ENCODE measurements at regions not wholly inside any gene's neighbourhood (a gene's known extent, or its start where the extent isn't known, plus 50 kb on each side); places are given as distances from the start of the nearest gene placed in this dataset.
"Not testable (repeated sequence)": the region's sequence is repeated elsewhere in the genome, so short reads cannot be mapped to it uniquely, and the experiment has no call there.

DNA sequence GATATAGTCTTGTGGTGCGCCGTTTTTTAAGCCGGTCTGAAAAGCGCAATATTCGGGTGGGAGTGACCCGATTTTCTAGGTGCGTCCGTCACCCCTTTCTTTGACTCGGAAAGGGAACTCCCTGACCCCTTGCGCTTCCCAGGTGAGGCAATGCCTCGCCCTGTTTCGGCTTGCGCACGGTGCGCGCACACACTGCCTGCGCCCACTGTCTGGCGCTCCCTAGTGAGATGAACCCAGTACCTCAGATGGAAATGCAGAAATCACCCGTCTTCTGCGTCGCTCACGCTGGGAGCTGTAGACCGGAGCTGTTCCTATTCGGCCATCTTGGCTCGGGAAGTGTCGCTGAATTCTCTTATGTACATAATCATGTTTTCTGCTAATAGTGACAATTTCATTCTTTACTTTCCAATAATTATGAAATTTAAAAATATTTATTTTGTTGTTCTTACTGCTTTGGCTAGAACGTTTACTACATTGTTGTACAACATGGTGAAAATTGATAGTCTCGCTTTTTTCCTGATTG is 61.2 kb upstream of the MINDY3 start:
- DNase-seq (ENCODE audit: low spot score) = not testable (repeated sequence)

GRCh38 chr10:15931376-15931775 is 71.1 kb upstream of the MINDY3 start:
- DNase-seq (ENCODE audit: low spot score) = no peak

- not testable (repeated sequence) for DNase-seq (ENCODE audit: low spot score)
Measured at GRCh38 chr10:15939543-15939942, 79.2 kb upstream of the MINDY3 start.

DNA sequence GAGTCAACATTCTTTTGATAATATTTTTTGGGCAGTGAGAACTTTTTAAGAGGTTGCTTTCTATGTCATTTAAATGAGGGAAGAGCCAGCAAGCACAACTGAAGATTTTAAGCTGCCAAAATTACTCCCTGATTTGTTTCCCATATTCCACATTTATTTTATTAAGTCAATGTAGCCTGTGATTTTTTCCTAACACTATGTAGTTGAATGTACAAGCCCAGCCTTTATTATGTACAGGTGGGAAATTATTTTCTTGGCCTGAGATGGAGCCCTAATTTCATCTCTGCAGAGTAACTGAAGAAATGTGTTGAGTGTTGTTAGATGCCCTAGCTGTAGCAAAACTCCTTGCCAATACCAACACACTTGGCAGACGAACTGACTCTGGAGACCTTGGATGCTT is 83.1 kb upstream of the MINDY3 start:
- DNase-seq (ENCODE audit: low spot score) = no peak

DNA sequence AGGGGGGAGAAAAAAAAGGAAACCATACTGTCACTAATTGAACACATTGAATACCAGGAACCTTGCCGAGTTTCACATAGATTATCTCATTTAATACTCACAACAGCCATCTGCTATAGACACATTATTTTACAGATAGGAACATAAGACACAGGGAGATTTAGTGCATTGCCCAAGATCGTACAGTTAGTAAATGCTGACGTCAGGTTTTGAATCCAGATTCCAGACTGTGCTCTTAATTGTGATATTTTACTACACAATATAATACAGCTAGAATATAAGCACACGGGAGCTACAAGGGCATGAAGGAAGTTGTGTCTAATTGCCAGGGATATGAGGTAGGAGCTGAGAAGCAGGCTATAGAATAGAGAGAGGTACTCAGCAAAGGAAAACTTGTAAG is 93.9 kb upstream of the MINDY3 start:
- no peak for DNase-seq (ENCODE audit: low spot score)

DNA sequence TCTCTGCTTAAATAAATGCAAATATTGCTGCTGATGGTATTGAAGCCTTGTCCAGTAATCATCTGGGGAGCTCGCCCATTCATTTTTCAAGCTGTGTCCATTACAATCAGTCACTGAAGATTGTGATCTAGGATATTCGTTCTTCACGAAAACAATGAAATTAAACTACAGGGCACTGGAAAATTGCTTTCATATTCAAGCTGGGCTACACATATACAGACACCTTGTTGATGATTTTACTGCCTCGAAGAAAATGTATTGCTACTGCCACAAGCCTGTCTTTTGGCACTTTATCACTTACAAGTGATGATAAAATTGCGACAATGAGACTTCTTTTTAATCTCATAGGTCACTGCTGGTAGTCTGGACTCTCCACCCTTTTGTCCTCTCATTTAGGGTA is 100.0 kb upstream of the MINDY3 start:
- no peak for DNase-seq (ENCODE audit: low spot score)

DNA sequence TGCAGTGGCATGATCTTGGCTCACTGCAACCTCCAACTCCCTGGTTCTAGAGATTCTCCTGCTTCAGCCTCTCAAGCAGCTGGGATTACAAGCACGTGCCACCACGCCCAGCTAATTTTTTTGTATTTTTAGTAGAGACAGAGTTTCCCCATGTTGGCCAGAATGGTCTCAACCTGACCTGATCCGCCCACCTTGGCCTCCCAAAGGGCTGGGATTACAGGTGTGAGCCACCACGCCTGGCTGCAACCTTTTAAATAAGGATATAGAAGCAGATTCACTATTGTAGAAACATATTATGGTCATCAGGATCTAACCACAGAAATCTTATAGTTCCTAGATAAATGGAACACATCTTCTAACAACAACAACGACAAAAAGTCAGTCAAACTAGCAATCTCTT is 112.4 kb upstream of the MINDY3 start:
- DNase-seq (ENCODE audit: low spot score) = not testable (repeated sequence)

DNA sequence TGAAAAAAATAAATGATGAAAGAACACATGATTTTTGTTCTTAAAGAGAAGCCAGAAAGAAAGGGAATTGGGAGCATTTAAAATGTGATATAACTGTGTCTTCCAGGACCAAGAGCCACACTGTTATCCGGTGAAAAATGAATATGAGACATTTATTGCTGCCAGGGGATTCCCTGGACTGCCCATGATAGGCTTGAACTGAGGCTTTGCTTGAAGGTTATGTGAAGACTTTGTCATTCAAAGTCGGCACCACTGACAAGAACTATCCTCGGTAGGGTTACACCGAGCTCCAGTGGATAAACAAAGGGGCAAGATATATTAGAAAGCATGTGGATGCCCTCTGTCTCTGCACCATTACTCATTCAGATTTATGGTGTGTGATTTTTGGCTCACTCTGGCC is 125.4 kb upstream of the MINDY3 start:
- no peak for DNase-seq (ENCODE audit: low spot score)

DNA sequence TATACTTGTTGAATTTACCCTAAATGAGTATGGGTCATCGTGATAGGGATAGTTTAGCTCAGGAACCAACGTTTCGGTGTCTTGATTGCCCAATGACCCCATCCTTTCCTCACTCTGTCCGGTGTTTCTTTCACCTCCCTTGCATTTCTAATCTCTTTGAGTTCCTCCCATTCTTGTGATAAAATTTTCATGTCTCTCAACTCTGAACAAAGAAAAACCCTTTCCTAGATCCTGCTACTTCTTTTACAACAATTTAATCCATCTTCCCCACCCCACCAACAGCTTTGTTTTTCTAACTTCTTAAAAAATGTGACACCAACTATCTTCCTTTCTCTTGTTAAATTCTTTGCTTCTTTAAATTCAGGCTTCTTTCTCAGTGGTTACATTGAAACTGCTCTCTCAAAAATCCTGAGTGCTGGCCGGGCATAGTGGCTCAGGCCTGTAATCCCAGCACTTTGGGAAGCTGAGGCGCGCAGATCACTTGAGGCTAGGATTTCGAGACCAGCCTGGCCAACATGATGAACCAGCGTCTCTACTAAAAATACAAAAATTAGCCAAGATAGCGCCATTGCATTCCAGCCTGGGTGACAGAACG is 130.3 kb upstream of the MINDY3 start:
- DNase-seq (ENCODE audit: low spot score) = no peak

DNA sequence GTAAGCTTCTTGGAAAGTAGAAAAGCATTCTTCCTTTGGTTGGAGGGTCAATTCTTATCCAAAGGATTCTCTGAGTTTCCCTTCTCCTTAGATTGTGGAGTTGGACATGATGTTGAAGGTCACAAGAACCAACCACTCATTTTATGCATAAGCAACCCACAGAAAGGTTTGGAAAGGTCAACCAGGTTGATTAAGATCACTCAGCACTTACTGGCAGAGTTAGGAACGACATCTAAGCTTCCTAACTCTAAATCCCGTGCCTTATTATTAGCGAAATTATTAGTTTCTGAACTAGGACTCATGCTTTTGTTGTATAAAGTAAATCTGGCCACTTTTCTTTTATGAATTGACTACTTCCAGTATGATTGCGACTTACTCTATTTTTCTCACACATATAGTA is 137.0 kb upstream of the MINDY3 start:
- DNase-seq (ENCODE audit: low spot score) = no peak

- no peak for DNase-seq (ENCODE audit: low spot score)
Measured at GRCh38 chr10:16001581-16001980, 141.3 kb upstream of the MINDY3 start.

- DNase-seq (ENCODE audit: low spot score) = no peak
Measured at GRCh38 chr10:16009785-16010184, 149.5 kb upstream of the MINDY3 start.

GRCh38 chr10:16011548-16011947 is 151.2 kb upstream of the MINDY3 start:
- DNase-seq (ENCODE audit: low spot score) = no peak

GRCh38 chr10:16014469-16014868 is 154.2 kb upstream of the MINDY3 start:
- no peak for DNase-seq (ENCODE audit: low spot score)

GRCh38 chr10:16016688-16017087 is 156.4 kb upstream of the MINDY3 start:
- no peak for DNase-seq (ENCODE audit: low spot score)

DNA sequence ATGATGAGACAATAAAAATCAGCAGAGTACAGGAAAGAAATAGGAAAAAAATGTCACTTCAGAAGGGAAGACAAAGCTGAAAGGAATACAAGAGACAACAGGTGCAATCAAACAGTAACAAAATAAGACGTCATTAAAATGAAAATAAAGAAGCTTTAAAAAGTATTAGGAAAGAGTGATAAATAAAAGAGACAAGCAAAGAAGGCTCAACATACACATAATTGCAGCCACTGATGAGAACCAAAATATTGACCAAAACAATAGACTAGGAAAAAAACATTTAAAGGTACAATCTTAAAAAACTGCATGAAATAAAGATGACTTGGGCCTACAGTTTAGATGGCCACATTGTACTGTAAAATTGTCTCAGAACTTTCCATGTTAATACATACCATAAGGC is 160.5 kb upstream of the MINDY3 start:
- no peak for DNase-seq (ENCODE audit: low spot score)

DNA sequence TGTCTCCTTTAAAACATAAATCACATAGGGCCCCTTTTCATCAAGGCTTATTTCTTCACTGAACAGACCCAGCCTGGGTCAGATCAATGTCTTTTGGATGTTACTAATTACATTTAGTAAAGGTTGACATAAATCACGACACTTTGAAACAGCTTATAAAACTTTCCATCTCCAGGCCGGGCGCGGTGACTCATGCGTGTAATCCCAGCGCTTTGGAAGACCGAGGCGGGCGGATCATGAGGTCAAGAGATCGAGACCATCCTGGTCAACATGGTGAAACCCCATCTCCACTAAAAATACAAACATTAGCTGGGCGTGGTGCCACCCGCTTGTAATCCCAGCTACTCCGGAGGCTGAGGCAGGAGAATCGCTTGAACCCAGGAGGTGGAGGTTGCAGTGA is 166.5 kb upstream of the MINDY3 start:
- not testable (repeated sequence) for DNase-seq (ENCODE audit: low spot score)

DNA sequence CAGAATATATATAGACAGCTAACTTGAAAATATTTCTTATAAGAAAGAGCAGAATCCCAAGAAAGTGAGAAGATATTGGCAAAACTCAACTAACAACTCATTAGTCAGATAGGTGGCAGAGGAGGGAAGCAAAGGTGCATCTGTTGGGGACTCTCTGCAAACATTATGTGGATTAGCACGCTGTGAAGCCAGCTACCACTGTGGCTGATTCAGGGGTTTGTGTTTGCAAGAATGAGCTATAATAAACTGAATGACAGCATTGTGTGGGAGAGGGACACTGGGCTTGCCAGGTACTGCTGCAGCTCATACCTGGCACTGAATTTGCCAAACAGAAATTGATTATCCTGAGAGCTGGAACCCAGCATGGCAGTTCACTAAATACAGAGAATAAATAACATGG is 170.3 kb upstream of the MINDY3 start:
- no peak for DNase-seq (ENCODE audit: low spot score)

GRCh38 chr10:16049050-16049449 is 188.7 kb upstream of the MINDY3 start:
- no peak for DNase-seq (ENCODE audit: low spot score)

GRCh38 chr10:16049782-16050181 is 189.5 kb upstream of the MINDY3 start:
- DNase-seq (ENCODE audit: low spot score) = no peak

DNA sequence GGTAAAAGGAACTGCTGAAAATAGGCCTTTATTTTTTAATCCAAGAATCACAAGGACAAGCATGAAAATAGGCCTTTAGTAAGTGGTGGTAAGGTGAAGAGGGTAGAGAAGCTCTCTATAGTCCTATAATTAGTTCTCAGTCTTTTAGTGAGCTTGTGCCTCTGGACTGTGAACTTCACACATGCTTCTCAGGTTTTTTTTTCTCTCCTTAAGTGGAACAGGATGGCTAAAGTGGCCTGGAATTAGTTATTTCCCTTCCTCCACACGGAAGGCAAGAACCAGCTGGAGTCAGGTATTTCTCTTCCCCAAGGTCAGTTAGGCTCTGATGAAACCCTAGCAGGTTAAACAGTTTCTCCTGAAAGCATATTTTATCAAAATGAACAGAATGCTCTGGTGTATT is 203.0 kb upstream of the MINDY3 start:
- DNase-seq (ENCODE audit: low spot score) = no peak

DNA sequence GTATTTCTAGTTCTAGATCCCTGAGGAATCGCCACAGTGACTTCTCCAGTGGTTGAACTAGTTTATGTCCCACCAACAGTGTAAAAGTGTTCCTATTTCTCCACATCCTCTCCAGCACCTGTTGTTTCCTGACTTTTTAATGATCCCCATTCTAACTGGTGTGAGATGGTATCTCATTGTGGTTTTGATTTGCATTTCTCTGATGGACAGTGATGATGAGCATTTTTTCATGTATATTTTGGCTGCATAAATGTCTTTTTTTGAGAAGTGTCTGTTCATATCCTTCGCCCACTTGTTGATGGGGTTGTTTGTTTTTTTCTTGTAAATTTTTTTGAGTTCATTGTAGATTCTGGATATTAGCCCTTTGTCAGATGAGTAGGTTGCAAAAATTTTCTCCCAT is 223.2 kb upstream of the MINDY3 start:
- DNase-seq (ENCODE audit: low spot score) = not testable (repeated sequence)

GRCh38 chr10:16105082-16105481 is 244.8 kb upstream of the MINDY3 start:
- DNase-seq (ENCODE audit: low spot score) = no peak
